ENCODE measurements at regions not wholly inside any gene's neighbourhood (a gene's known extent, or its start where the extent isn't known, plus 50 kb on each side); places are given as distances from the start of the nearest gene placed in this dataset.

DNA sequence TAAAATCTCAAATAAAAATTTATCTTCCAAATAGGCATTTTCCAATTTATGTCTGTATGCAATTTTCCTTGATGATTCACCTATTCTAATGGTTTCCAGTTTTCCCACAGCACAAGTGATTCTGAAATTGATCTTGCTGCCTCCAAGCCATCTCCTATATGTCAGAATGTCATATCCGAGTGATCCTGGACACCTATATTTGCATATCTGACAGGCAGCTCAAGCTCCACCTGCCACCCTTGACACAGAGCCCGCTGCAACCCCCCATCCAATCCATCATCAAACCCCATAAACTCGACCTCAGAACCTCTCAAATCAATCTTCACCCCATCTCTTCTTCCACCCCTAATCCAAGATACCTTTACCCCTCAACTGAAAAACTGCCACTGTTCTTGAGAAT is 579.5 kb downstream of the EPHB1 start:
- no peaks in the 10 kb centered on the region for H3K36me3 ChIP-seq (ENCODE audit: insufficient read depth, low read length)

DNA sequence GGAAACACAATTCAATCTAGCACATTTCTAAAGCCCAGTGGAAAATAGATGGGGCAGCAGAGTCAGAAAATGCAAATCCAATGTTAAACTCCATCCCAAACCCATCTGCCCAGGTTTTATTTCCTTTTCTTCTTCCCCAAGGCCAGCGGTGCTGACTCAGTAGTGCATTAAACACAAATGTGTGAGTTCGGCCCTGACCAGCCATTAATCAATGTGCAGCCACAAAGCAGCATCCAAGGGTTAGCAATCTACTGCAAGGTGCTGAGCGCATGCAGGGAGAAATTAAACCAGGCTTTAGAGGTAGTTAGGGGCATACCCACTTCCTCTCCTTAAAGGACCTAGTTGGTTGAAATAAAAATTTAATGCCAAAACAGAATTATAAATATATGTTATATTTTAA is 583.3 kb upstream of the PPP2R3A start:
- H3K9me2 ChIP-seq (ENCODE audit: insufficient read depth, low read length): no peaks in the 10 kb centered on the region
- no peak overlapping the region for H3K4me2 ChIP-seq (ENCODE audit: low read length)
- H3F3A ChIP-seq (ENCODE audit: insufficient read depth, low read length, poor library complexity, severe bottlenecking): no peaks in the 10 kb centered on the region
- no peak overlapping the region for H3K27ac ChIP-seq (ENCODE audit: low read length)
- H3K79me2 ChIP-seq (replicated peaks; ENCODE audit: insufficient read depth, low read length): no peaks in the 10 kb centered on the region
- no peak for TF ChIP-seq SMC3 (conservative IDR thresholded peaks at IDR 0.05; ENCODE audit: poor library complexity)
- no peak for TF ChIP-seq MXI1 (conservative IDR thresholded peaks at IDR 0.05; ENCODE audit: poor library complexity, severe bottlenecking)
- TF ChIP-seq EZH2 (IDR thresholded peaks at IDR 0.05; ENCODE audit: borderline replicate concordance, insufficient read depth, low read length, poor library complexity, severe bottlenecking): no peak
- TF ChIP-seq EP300 (conservative IDR thresholded peaks at IDR 0.05; ENCODE audit: poor library complexity, severe bottlenecking): no peak
- TF ChIP-seq, protein P1, sequence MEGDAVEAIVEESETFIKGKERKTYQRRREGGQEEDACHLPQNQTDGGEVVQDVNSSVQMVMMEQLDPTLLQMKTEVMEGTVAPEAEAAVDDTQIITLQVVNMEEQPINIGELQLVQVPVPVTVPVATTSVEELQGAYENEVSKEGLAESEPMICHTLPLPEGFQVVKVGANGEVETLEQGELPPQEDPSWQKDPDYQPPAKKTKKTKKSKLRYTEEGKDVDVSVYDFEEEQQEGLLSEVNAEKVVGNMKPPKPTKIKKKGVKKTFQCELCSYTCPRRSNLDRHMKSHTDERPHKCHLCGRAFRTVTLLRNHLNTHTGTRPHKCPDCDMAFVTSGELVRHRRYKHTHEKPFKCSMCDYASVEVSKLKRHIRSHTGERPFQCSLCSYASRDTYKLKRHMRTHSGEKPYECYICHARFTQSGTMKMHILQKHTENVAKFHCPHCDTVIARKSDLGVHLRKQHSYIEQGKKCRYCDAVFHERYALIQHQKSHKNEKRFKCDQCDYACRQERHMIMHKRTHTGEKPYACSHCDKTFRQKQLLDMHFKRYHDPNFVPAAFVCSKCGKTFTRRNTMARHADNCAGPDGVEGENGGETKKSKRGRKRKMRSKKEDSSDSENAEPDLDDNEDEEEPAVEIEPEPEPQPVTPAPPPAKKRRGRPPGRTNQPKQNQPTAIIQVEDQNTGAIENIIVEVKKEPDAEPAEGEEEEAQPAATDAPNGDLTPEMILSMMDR (IDR thresholded peaks at IDR 0.05; ENCODE audit: poor library complexity, severe bottlenecking): no peak
- TF ChIP-seq RAD21 (conservative IDR thresholded peaks at IDR 0.05): no peak
- no peak for TF ChIP-seq POLR2AphosphoS5 (IDR thresholded peaks at IDR 0.05)
- no peak for TF ChIP-seq TAF1 (IDR thresholded peaks at IDR 0.05; ENCODE audit: low read depth)
- TF ChIP-seq, protein P2, sequence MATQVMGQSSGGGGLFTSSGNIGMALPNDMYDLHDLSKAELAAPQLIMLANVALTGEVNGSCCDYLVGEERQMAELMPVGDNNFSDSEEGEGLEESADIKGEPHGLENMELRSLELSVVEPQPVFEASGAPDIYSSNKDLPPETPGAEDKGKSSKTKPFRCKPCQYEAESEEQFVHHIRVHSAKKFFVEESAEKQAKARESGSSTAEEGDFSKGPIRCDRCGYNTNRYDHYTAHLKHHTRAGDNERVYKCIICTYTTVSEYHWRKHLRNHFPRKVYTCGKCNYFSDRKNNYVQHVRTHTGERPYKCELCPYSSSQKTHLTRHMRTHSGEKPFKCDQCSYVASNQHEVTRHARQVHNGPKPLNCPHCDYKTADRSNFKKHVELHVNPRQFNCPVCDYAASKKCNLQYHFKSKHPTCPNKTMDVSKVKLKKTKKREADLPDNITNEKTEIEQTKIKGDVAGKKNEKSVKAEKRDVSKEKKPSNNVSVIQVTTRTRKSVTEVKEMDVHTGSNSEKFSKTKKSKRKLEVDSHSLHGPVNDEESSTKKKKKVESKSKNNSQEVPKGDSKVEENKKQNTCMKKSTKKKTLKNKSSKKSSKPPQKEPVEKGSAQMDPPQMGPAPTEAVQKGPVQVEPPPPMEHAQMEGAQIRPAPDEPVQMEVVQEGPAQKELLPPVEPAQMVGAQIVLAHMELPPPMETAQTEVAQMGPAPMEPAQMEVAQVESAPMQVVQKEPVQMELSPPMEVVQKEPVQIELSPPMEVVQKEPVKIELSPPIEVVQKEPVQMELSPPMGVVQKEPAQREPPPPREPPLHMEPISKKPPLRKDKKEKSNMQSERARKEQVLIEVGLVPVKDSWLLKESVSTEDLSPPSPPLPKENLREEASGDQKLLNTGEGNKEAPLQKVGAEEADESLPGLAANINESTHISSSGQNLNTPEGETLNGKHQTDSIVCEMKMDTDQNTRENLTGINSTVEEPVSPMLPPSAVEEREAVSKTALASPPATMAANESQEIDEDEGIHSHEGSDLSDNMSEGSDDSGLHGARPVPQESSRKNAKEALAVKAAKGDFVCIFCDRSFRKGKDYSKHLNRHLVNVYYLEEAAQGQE (IDR thresholded peaks at IDR 0.05; ENCODE audit: borderline replicate concordance): no peak
- no peaks in the 10 kb centered on the region for H3K27me3 ChIP-seq (ENCODE audit: insufficient read depth, low read depth, low read length)
- H4K20me1 ChIP-seq (ENCODE audit: insufficient read depth): no peaks in the 10 kb centered on the region
- no peaks in the 10 kb centered on the region for H3K9me3 ChIP-seq (ENCODE audit: low read length)
- no peak overlapping the region for H2AFZ ChIP-seq (ENCODE audit: low read depth, low read length)
- no peak overlapping the region for H3K9ac ChIP-seq (ENCODE audit: low read length)
- H3K36me3 ChIP-seq (ENCODE audit: insufficient read depth, low read length): no peaks in the 10 kb centered on the region
- H3K4me3 ChIP-seq (ENCODE audit: low read length): no peak overlapping the region

More for the DNA sequence above, 579.5 kb downstream of the EPHB1 start:
- H3K9me3 ChIP-seq (ENCODE audit: low read length): no peaks in the 10 kb centered on the region
- no peaks in the 10 kb centered on the region for H4K20me1 ChIP-seq (ENCODE audit: insufficient read depth)
- H3K4me3 ChIP-seq (ENCODE audit: low read length): no peak overlapping the region
- H2AFZ ChIP-seq (ENCODE audit: low read depth, low read length): no peak overlapping the region
- H3K27me3 ChIP-seq (ENCODE audit: insufficient read depth, low read depth, low read length): no peaks in the 10 kb centered on the region
- peak overlapping the region; percentile 16 for H3K4me2 ChIP-seq (ENCODE audit: low read length)
- H3K9ac ChIP-seq (ENCODE audit: low read length): peak overlapping the region; percentile 10
- no peaks in the 10 kb centered on the region for H3K79me2 ChIP-seq (replicated peaks; ENCODE audit: insufficient read depth, low read length)
- peak overlapping the region; percentile 66 for H3K27ac ChIP-seq (ENCODE audit: low read length)
- no peaks in the 10 kb centered on the region for H3K9me2 ChIP-seq (ENCODE audit: insufficient read depth, low read length)
- H3F3A ChIP-seq (ENCODE audit: insufficient read depth, low read length, poor library complexity, severe bottlenecking): no peaks in the 10 kb centered on the region
- peak; percentile 97 for TF ChIP-seq EP300 (conservative IDR thresholded peaks at IDR 0.05; ENCODE audit: poor library complexity, severe bottlenecking)
- TF ChIP-seq, protein P2 (IDR thresholded peaks at IDR 0.05; ENCODE audit: borderline replicate concordance): peak; percentile 35
- TF ChIP-seq, protein P1 (IDR thresholded peaks at IDR 0.05; ENCODE audit: poor library complexity, severe bottlenecking): no peak
- TF ChIP-seq SMC3 (conservative IDR thresholded peaks at IDR 0.05; ENCODE audit: poor library complexity): no peak
- TF ChIP-seq POLR2AphosphoS5 (IDR thresholded peaks at IDR 0.05): peak; percentile 59

Data from neural cell (in vitro differentiated cells).